ENCODE measurements at regions not wholly inside any gene's neighbourhood (a gene's known extent, or its start where the extent isn't known, plus 50 kb on each side); places are given as distances from the start of the nearest gene placed in this dataset.

- no peak for DNase-seq (ENCODE audit: low spot score)
- TF ChIP-seq, protein P1, sequence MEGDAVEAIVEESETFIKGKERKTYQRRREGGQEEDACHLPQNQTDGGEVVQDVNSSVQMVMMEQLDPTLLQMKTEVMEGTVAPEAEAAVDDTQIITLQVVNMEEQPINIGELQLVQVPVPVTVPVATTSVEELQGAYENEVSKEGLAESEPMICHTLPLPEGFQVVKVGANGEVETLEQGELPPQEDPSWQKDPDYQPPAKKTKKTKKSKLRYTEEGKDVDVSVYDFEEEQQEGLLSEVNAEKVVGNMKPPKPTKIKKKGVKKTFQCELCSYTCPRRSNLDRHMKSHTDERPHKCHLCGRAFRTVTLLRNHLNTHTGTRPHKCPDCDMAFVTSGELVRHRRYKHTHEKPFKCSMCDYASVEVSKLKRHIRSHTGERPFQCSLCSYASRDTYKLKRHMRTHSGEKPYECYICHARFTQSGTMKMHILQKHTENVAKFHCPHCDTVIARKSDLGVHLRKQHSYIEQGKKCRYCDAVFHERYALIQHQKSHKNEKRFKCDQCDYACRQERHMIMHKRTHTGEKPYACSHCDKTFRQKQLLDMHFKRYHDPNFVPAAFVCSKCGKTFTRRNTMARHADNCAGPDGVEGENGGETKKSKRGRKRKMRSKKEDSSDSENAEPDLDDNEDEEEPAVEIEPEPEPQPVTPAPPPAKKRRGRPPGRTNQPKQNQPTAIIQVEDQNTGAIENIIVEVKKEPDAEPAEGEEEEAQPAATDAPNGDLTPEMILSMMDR (IDR thresholded peaks at IDR 0.05; ENCODE audit: extremely low read depth, insufficient read depth, missing control alignments) = no peak
- in situ Hi-C loops (cut with MboI; ENCODE audit: low pct_unique_long_range_greater_than_20kb, low sequenced_read_pairs, unreplicated experiment) = no loop called here
These were observed 522.8 kb upstream of the LRRC4C start for GRCh38 chr11:41982276-41982675.

DNA sequence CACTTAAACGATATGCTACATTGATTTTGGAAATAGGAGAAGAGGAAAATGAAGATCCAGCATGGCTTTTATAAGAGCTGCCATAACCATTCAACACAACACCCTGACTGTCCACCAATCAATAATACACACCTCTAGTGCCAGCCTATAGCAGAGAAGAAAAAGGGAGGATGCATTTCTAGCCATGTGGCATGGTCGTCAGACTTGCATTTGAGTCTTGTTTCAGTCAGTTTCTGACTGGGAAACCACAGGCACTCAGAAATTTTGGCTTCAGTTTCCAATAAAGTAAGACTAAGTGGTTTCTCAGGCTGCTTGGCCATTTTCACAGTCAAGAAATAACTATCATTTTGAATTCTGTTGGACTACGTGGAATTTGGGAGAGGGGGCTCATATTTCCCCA is 523.5 kb upstream of the LRRC4C start:
- in situ Hi-C loops (cut with MboI; ENCODE audit: low pct_unique_long_range_greater_than_20kb, low sequenced_read_pairs, unreplicated experiment) = no loop called here

DNA sequence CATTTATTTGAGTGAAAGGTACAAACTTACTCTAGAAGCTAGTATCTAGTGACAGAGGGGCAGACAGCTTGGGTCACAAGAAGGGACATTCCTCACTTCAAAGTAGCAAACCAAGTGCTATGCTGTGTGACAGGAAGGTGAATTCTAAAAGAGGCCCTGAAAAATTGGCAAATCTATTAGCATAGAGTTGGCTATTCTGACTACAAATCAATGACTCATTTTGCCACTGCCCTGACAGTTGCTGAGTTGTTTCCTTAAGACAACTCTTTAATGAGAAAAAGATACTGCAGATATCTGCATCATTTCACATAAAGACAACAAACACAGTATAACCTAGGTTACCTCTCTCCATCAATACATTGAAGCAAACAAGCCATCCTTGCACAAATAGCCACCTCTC is 524.0 kb upstream of the LRRC4C start:
- DNase-seq (ENCODE audit: low spot score) = no peak
- TF ChIP-seq, protein P1 (IDR thresholded peaks at IDR 0.05; ENCODE audit: extremely low read depth, insufficient read depth, missing control alignments) = no peak
- in situ Hi-C loops (cut with MboI; ENCODE audit: low pct_unique_long_range_greater_than_20kb, low sequenced_read_pairs, unreplicated experiment) = no loop called here

More for the DNA sequence above, 523.5 kb upstream of the LRRC4C start:
- TF ChIP-seq, protein P1 (IDR thresholded peaks at IDR 0.05; ENCODE audit: extremely low read depth, insufficient read depth, missing control alignments) = no peak
- no peak for DNase-seq (ENCODE audit: low spot score)

DNA sequence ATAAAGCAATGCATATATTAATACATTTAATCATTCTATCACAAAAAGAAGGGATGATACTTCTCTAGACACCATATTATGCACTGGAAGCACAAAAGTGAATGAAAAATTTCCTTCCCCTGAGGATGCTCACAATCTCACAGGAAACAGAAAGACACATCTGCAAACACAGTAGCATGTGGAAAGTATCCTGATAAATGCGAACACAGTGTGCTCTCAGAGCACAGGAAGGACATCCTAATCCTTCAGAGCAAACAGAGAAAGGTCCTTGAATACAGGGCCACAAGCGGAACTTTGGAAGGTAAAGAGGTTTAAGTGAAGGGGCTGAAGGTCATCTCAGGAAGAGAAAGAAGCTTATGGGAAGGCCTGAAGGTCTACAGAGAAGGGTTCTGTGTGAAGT is 524.6 kb upstream of the LRRC4C start:
- TF ChIP-seq, protein P1 (IDR thresholded peaks at IDR 0.05; ENCODE audit: extremely low read depth, insufficient read depth, missing control alignments) = no peak
- in situ Hi-C loops (cut with MboI; ENCODE audit: low pct_unique_long_range_greater_than_20kb, low sequenced_read_pairs, unreplicated experiment) = no loop called here
- DNase-seq (ENCODE audit: low spot score) = no peak

GRCh38 chr11:41985799-41986198 is 526.3 kb upstream of the LRRC4C start:
- in situ Hi-C loops (cut with MboI; ENCODE audit: low pct_unique_long_range_greater_than_20kb, low sequenced_read_pairs, unreplicated experiment) = no loop called here
- DNase-seq (ENCODE audit: low spot score) = no peak
- TF ChIP-seq, protein P1 (IDR thresholded peaks at IDR 0.05; ENCODE audit: extremely low read depth, insufficient read depth, missing control alignments) = no peak

- TF ChIP-seq, protein P1 (IDR thresholded peaks at IDR 0.05; ENCODE audit: extremely low read depth, insufficient read depth, missing control alignments) = no peak
- in situ Hi-C loops (cut with MboI; ENCODE audit: low pct_unique_long_range_greater_than_20kb, low sequenced_read_pairs, unreplicated experiment) = no loop called here
- DNase-seq (ENCODE audit: low spot score) = no peak
These were observed 529.6 kb upstream of the LRRC4C start for GRCh38 chr11:41988951-41989572.
